A673 (cell line): ENCODE measurements at regions not wholly inside any gene's neighbourhood (a gene's known extent, or its start where the extent isn't known, plus 50 kb on each side); places are given as distances from the start of the nearest gene placed in this dataset.

Experiments used
- BruUV-seq: library from RNA; stranded (reverse); fragments of 400-500 nt; replicated peaks from 2 replicates; lab custom pipeline; 2021; lab: Mats Ljungman, UMichigan
- CTCF ChIA-PET: fragments of 300-600 bp; sonication (Branson Sonifier 250); formaldehyde crosslinking; loops from one replicate; lab custom pipeline; 2022; ENCODE audit warnings: antibody characterized with exemption; lab: Charles Lee
- POLR2A ChIA-PET: fragments of 300-600 bp; sonication (Branson Sonifier 250); formaldehyde crosslinking; loops from one replicate; lab custom pipeline; 2022; ENCODE audit warnings: antibody characterized with exemption; ENCODE audit not compliant: low non-redundant PET; lab: Charles Lee
- DNase-seq: peaks from one replicate; pipeline ENCODE4 v3.0.0-alpha.2; 2015; ENCODE audit warnings: low spot score
- H3K27ac ChIP-seq: fragments of 200-600 bp; sonication (generic); 2 replicates; pipeline ENCODE4 v1.5.1; 2016; ENCODE audit warnings: mixed run types, low read depth, mild to moderate bottlenecking, mixed read lengths, antibody characterized with exemption, low read length; ENCODE audit not compliant: poor library complexity, severe bottlenecking
- H3K27me3 ChIP-seq: fragments of 200-600 bp; sonication (generic); replicated peaks from 2 replicates; pipeline ENCODE4 v1.6.1; 2017; ENCODE audit warnings: mixed run types, low read depth, mild to moderate bottlenecking, mixed read lengths, antibody characterized with exemption, low read length; ENCODE audit not compliant: insufficient read depth, poor library complexity
- H3K36me3 ChIP-seq: fragments of 200-600 bp; sonication (generic); 2 replicates; pipeline ENCODE4 v1.6.1; 2016; ENCODE audit warnings: mixed run types, mild to moderate bottlenecking, mixed read lengths, antibody characterized with exemption, low read length; ENCODE audit not compliant: insufficient read depth, poor library complexity, severe bottlenecking
- H3K4me1 ChIP-seq: fragments of 200-600 bp; sonication (generic); 2 replicates; pipeline ENCODE4 v1.6.1; 2017; ENCODE audit warnings: mixed run types, mild to moderate bottlenecking, mixed read lengths, antibody characterized with exemption, low read length; ENCODE audit not compliant: insufficient read depth, poor library complexity, severe bottlenecking
- H3K4me3 ChIP-seq: fragments of 200-600 bp; sonication (generic); 2 replicates; pipeline ENCODE4 v1.5.1; 2016; ENCODE audit warnings: low read depth, mixed run types, mild to moderate bottlenecking, mixed read lengths, low read length; ENCODE audit not compliant: poor library complexity, severe bottlenecking
- H3K9me3 ChIP-seq: fragments of 200-600 bp; sonication (generic); 2 replicates; pipeline ENCODE4 v1.6.1; 2016; ENCODE audit warnings: mixed run types, low read depth, mild to moderate bottlenecking, mixed read lengths, antibody characterized with exemption, low read length; ENCODE audit not compliant: poor library complexity, severe bottlenecking
- CTCF ChIP-seq: fragments of 300-800, 200-600 bp; sonication (generic); conservative IDR thresholded peaks from 2 replicates; pipeline ENCODE4 v1.5.1; 2017; ENCODE audit warnings: low read depth, mild to moderate bottlenecking, antibody characterized with exemption, low read length, moderate library complexity, mixed read lengths
- EZH2 ChIP-seq: fragments of 200-600 bp; sonication (generic); IDR thresholded peaks from 2 replicates; pipeline ENCODE4 v1.6.1; 2017; ENCODE audit warnings: borderline replicate concordance, low read depth, mild to moderate bottlenecking, mixed read lengths, antibody characterized with exemption, low read length; ENCODE audit not compliant: poor library complexity, severe bottlenecking
- intact Hi-C: fragments of 100-400 bp; cut with micrococcal nuclease; formaldehyde crosslinking; loops from one replicate; pipeline ENCODE4 v1.10.0; 2022; ENCODE audit not compliant: unreplicated experiment

DNA sequence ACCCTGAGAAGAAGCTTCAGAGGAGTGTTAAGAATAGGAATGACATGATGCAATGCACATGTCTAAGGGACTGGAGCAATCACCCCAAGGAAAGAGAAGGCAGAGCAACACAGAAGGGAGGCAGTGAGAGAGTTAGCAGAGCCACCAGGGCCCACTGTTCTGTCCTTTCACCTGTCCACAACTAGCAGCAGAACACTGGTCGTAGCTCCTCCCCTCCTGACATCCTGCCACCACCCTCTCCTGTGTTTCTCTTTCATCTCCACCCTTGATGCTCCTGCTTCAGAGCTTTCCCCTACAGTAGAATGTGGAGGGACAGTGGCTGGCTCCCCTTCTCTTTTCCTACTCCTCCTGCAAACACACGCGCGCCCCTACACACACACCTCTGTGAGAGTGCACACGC lies 483.4 kb upstream of the KIF2A start:
- no peak overlapping the region for H3K27ac ChIP-seq
- intact Hi-C loops, result loop anchor here (10.0 kb wide), 1 partner anchor 488 kb away; the partner anchor contains the start of gene ZSWIM6
- H3K4me1 ChIP-seq, result peaks cover 22% of the 10 kb centered on the region
- TF ChIP-seq EZH2 (no peak), CTCF (no peak)
- no TSS peak for BruUV-seq
- H3K4me3 ChIP-seq, result no peak overlapping the region
- H3K36me3 ChIP-seq, result no peaks in the 10 kb centered on the region
- H3K9me3 ChIP-seq, result no peaks in the 10 kb centered on the region
- DNase-seq, result no peak
- ChIA-PET POLR2A (no interaction called here), CTCF (interaction anchor here (0.6 kb wide), 1 partner anchor 196 kb away, joined by 3 read pairs; no protein-coding TSS in a partner anchor)
- no peaks in the 10 kb centered on the region for H3K27me3 ChIP-seq

DNA sequence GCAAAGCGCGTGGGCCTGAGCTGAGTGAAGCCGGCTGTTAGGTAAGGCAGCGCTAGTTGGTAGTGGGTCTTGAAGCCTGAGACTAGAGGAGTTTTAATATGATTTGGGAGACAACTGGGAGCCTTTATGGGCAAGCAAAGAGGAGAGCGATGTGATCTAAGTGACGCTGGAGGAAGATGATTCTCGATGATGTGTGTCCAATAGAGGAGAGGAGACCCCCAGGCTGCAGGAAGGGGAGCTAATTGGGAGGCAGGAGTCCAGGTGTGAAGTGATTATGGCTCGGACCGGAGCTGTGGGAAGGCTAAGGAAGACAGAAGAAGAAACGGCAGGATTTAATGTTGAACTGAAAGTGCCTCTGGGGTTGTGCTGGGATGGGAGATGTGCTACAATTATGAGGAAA lies 482.9 kb upstream of the KIF2A start:
- CTCF ChIA-PET, result no interaction called here
- intact Hi-C loops, result loop anchor here (10.0 kb wide), 1 partner anchor 488 kb away; the partner anchor contains the start of gene ZSWIM6
- H3K27me3 ChIP-seq, result no peaks in the 10 kb centered on the region
- no TSS peak for BruUV-seq
- TF ChIP-seq CTCF (no peak), EZH2 (no peak)
- POLR2A ChIA-PET, result no interaction called here
- H3K36me3 ChIP-seq, result no peaks in the 10 kb centered on the region
- H3K4me3 ChIP-seq, result no peak overlapping the region
- H3K4me1 ChIP-seq, result peaks cover 18% of the 10 kb centered on the region
- DNase-seq, result no peak
- no peak overlapping the region for H3K27ac ChIP-seq
- H3K9me3 ChIP-seq, result no peaks in the 10 kb centered on the region

GRCh38 chr5:61823781-61824180 lies 482.2 kb upstream of the KIF2A start:
- H3K9me3 ChIP-seq, result no peaks in the 10 kb centered on the region
- peaks cover 15% of the 10 kb centered on the region for H3K4me1 ChIP-seq
- ChIA-PET POLR2A (no interaction called here), CTCF (no interaction called here)
- intact Hi-C loops, result loop anchor here (10.0 kb wide), 1 partner anchor 489 kb away; the partner anchor contains the start of gene ZSWIM6
- no peak for DNase-seq
- TF ChIP-seq CTCF (no peak), EZH2 (no peak)
- H3K27ac ChIP-seq, result no peak overlapping the region
- no peaks in the 10 kb centered on the region for H3K36me3 ChIP-seq
- BruUV-seq, result no TSS peak
- no peaks in the 10 kb centered on the region for H3K27me3 ChIP-seq
- H3K4me3 ChIP-seq, result no peak overlapping the region
